ENCODE measurements at regions not wholly inside any gene's neighbourhood (a gene's known extent, or its start where the extent isn't known, plus 50 kb on each side); places are given as distances from the start of the nearest gene placed in this dataset.

DNA sequence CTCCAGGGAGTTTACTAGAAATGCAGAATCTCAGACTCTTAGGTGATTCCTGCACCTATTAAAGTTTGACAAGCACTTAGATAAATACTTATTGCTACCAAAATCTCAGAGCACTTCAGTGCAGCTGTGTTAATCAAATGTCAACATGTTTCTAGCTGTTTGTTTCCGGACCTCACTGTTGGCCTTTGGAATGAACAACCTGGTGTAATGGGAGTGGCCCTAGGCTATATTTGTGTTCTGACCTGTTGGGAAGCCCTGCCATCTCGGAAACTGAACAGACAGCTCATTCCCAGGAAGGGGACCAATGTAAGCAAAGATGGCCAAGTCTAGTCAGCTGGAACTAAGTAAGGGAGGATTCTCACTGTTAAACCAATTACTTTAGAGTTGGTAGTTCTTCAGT, 145.0 kb upstream of the SLC28A3 start:
- ChIA-PET POLR2A (no interaction called here), CTCF (no interaction called here)
- no peaks in the 10 kb centered on the region for H3K9me3 Mint-ChIP-seq
- no peak overlapping the region for H3K27ac Mint-ChIP-seq
- peaks cover 5% of the 10 kb centered on the region for H3K27me3 Mint-ChIP-seq
- TF ChIP-seq, protein P1, sequence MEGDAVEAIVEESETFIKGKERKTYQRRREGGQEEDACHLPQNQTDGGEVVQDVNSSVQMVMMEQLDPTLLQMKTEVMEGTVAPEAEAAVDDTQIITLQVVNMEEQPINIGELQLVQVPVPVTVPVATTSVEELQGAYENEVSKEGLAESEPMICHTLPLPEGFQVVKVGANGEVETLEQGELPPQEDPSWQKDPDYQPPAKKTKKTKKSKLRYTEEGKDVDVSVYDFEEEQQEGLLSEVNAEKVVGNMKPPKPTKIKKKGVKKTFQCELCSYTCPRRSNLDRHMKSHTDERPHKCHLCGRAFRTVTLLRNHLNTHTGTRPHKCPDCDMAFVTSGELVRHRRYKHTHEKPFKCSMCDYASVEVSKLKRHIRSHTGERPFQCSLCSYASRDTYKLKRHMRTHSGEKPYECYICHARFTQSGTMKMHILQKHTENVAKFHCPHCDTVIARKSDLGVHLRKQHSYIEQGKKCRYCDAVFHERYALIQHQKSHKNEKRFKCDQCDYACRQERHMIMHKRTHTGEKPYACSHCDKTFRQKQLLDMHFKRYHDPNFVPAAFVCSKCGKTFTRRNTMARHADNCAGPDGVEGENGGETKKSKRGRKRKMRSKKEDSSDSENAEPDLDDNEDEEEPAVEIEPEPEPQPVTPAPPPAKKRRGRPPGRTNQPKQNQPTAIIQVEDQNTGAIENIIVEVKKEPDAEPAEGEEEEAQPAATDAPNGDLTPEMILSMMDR (IDR thresholded peaks at IDR 0.05): no peak
- H3K4me3 Mint-ChIP-seq: no peak overlapping the region
- no peak for ATAC-seq
- intact Hi-C loops (cut with micrococcal nuclease): no loop called here
- no peak for DNase-seq
- H3K36me3 Mint-ChIP-seq (ENCODE audit: low read depth): no peaks in the 10 kb centered on the region
- H3K4me1 Mint-ChIP-seq (ENCODE audit: low read depth): no peaks in the 10 kb centered on the region

DNA sequence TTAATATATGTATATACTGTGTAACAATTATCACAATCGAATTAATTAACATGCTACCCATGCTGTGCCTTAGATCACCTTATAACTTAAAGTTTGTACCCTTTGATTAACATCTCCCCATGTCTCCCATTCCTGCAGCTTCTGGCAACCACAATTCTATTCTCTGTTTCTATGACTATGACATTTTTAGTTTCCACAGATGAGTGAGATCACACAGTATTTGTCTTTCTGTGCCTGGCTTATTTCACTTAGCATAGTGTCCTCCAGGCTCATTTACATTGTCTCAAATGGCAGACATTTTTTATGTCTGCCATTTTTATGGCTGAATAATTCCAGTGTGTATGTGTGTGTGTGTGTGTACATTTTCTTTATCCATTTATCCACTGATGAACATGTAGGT, 146.1 kb upstream of the SLC28A3 start:
- CTCF ChIA-PET: no interaction called here
- no peak overlapping the region for H3K27ac Mint-ChIP-seq
- intact Hi-C loops (cut with micrococcal nuclease): no loop called here
- TF ChIP-seq, protein P1 (IDR thresholded peaks at IDR 0.05): no peak
- no peaks in the 10 kb centered on the region for H3K4me1 Mint-ChIP-seq (ENCODE audit: low read depth)
- POLR2A ChIA-PET: no interaction called here
- DNase-seq (no peak), ATAC-seq (no peak)
- no peaks in the 10 kb centered on the region for H3K9me3 Mint-ChIP-seq
- H3K36me3 Mint-ChIP-seq (ENCODE audit: low read depth): no peaks in the 10 kb centered on the region
- H3K4me3 Mint-ChIP-seq: no peak overlapping the region
- peaks cover 5% of the 10 kb centered on the region for H3K27me3 Mint-ChIP-seq

DNA sequence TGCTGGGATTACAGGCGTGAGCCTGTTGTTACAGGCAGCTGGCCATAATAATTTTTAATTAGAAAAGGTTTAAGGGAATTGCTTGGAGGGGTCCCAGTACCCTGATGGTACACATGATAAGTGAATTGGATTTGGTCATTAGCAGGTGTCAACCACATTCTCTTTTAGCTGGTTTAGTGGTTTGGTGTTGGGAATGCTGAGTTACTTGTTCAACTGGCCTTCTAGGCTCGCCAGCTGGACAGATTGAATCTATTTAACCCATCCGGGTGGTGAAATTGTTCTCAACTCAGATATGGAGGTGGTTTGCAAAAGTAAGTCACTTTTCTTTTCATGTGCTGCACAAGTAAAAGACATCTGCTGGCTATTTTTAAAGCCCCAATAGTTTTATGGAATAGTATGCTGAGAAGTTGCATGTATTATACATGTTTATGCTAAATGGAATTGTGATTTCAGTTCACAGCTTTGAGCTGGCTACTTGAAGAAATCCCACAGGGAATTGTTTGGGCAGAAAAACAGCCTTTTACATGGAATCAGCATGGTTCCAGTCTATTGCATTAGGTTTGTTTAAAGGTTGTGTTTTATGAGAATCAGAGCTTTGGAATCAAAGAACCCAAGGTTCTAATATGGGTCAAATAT, 149.8 kb upstream of the SLC28A3 start:
- no peak overlapping the region for H3K4me3 Mint-ChIP-seq
- TF ChIP-seq, protein P1 (IDR thresholded peaks at IDR 0.05): no peak
- ChIA-PET CTCF (interaction anchor here (1.2 to 1.5 kb wide), 2 partner anchors 9 to 12 kb away, joined by 3 read pairs; no protein-coding TSS in a partner anchor), POLR2A (no interaction called here)
- no peak overlapping the region for H3K27ac Mint-ChIP-seq
- DNase-seq (no peak), ATAC-seq (no peak)
- no peaks in the 10 kb centered on the region for H3K4me1 Mint-ChIP-seq (ENCODE audit: low read depth)
- H3K27me3 Mint-ChIP-seq: peaks cover 6% of the 10 kb centered on the region
- intact Hi-C loops (cut with micrococcal nuclease): no loop called here
- H3K36me3 Mint-ChIP-seq (ENCODE audit: low read depth): no peaks in the 10 kb centered on the region
- H3K9me3 Mint-ChIP-seq: no peaks in the 10 kb centered on the region

DNA sequence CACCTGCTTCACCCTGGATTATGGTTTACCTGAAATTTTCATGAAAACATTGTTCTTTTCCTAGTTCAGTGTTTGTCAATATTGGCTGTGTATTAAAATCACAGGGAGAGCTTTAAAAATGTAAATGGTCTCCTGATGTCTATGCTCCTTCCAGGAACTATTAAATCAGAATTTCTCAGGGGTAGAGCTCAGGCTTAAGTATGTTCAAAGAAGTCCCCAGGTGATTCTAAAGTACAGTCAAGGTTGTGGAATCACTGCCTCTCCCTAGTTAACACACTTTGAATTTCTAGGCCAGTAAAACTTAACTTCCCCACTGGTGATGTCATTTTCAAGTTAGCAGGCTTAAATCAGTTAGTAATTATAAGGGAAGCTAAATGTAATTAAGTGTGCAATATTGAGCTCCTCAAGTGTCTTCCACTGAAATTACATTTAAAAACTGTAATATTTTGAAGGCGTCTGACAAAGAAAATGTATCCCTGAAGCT, 150.3 kb upstream of the SLC28A3 start:
- CTCF ChIA-PET: interaction anchor here (1.2 kb wide), 1 partner anchor 9 kb away, joined by 3 read pairs; no protein-coding TSS in a partner anchor
- Mint-ChIP-seq H3K27ac (no peak overlapping the region), H3K36me3 (ENCODE audit: low read depth) (no peaks in the 10 kb centered on the region), H3K4me1 (ENCODE audit: low read depth) (no peaks in the 10 kb centered on the region), H3K9me3 (no peaks in the 10 kb centered on the region), H3K4me3 (no peak overlapping the region), H3K27me3 (peaks cover 4% of the 10 kb centered on the region)
- intact Hi-C loops (cut with micrococcal nuclease): no loop called here
- TF ChIP-seq, protein P1 (IDR thresholded peaks at IDR 0.05): no peak
- ATAC-seq (no peak), DNase-seq (no peak)
- POLR2A ChIA-PET: no interaction called here

DNA sequence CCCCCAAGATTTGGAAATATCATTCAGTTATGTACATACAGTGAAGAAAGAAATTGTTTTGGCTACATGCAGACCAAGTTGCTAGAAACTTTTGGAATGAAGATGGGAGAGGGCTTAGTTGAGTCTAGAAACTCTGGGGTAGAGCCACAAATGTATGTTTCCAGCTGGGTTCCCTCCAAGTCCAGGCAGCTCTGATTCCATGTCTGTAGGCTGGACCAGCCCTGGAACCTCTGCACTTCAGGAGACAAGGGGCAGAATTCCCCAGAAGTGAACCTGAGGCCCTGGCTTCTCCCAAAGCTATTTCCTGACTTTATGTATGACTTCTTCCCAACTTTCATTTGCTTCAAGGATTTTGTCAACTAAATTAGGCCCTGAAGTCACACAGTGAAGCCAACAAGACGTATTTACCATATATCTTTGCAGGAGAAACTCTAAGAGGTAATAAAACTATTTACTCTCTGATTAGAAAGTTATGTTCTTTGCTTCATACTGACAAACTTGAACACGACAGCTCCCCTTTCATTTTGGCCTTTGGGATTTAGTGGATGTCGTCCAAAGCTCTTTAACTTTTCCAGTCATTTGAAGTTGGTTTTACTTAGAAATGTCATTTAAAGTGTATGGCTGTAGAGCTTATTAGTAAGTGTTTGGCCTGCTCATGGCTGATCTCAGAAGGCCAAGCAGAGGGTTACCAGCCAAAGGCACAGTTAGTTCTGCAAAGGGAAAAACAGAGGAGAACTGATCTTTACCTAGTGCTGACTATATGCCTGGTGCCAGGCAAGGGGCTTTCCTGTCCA, 152.0 kb upstream of the SLC28A3 start:
- ATAC-seq (no peak), DNase-seq (no peak)
- TF ChIP-seq, protein P1 (IDR thresholded peaks at IDR 0.05): no peak
- H3K36me3 Mint-ChIP-seq (ENCODE audit: low read depth): no peaks in the 10 kb centered on the region
- H3K27ac Mint-ChIP-seq: no peak overlapping the region
- H3K9me3 Mint-ChIP-seq: no peaks in the 10 kb centered on the region
- POLR2A ChIA-PET: no interaction called here
- H3K4me1 Mint-ChIP-seq (ENCODE audit: low read depth): no peaks in the 10 kb centered on the region
- intact Hi-C loops (cut with micrococcal nuclease): no loop called here
- CTCF ChIA-PET: interaction anchor here (1.2 kb wide), 1 partner anchor 95 kb away, joined by 7 read pairs; no protein-coding TSS in a partner anchor
- no peak overlapping the region for H3K4me3 Mint-ChIP-seq
- peaks cover 1% of the 10 kb centered on the region for H3K27me3 Mint-ChIP-seq

Data from activated CD8-positive, alpha-beta T cell treated with anti-CD3 and anti-CD28 coated beads for 36 hours (primary cell).